GM10847 (cell line): ENCODE measurements at regions not wholly inside any gene's neighbourhood (a gene's known extent, or its start where the extent isn't known, plus 50 kb on each side); places are given as distances from the start of the nearest gene placed in this dataset.

ENCODE experiments used
- POLR2A ChIP-seq: IDR thresholded peaks from 2 replicates; pipeline ENCODE4 v1.6.1; 2011; ENCODE audit not compliant: insufficient read length; ENCODE audit errors: extremely low read depth

DNA sequence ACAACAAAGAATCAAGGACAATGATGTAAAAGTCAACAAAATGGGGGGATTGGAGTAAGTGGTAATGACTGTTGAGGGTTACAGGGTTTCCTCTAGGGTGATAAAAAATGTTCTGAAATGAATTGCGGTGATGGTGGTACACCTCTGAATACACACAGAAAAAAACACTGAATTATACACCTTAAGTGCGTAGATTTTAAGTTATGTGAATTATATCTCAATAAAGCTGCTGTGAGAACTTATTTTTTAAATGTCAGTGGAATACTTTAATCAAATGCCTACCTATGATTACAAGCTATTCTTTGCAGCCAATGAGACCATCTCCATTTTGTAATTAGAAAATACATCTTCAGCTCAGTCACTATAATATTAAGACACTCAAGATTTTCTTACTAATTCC, 53.5 kb downstream of the ZNF608 start:
- no peak for TF ChIP-seq POLR2A

DNA sequence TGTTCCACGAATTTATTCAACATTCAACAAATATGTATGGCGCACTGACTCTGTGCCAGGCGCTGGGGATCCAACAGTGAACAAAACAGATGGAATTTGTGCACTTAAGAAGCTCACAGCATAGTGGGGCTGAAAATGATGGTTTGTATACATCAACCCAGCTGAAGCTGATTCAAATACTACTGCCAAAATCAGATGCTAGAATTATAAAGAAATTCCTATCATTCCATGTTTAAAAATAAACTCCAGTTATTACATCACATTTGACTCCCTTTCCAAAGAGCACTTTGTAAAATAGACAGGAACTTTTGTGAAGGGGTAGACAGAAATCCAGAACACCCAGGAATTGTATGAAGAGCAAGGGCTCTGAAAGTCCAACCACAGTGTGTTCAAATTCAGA, 54.1 kb downstream of the ZNF608 start:
- no peak for TF ChIP-seq POLR2A

DNA sequence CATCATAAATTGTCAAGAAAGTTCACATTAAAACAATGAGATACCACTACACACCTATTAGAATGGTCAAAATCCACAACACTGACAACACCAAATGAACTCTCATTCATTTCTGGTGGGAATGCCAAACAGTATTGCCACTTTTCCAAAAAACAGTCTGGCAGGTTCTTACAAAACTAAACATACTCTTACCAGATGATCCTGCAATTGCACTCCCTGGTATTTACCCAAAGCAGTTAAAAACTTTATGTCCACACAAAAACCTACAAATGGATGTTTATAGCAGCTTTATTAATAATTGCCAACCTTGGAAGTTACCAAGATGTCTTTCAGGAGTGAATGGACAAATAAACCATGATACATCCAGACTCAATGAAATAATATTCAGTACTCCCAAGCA, 56.8 kb downstream of the ZNF608 start:
- TF ChIP-seq POLR2A: no peak

GRCh38 chr5:124686239-124687004, 60.0 kb downstream of the ZNF608 start:
- no peak for TF ChIP-seq POLR2A

DNA sequence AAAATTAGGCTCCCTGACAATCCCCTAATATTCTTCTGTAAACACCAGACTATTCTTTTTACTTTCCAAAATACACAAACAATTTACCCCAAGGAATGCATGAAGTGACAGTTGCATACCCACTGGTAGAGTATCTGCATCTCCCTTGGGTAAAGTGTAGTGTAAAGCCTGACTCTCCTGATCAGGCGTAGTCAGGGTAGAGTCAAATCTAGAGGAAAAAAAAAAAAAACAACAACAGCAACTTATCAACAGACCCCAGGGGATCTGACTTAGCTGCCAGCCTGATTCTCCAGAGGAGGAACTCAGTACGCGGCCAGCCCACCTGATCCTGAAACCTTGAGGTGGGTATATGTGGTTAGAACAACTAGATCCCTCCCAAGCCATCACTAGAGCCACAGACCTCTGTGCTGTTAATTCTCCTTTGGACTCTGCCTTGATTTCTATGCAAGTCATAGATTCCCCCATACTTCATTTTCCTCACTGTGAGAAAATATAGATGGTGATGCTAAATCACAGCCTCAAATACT, 61.0 kb downstream of the ZNF608 start:
- TF ChIP-seq POLR2A: no peak

- TF ChIP-seq POLR2A: no peak
These were observed 62.4 kb downstream of the ZNF608 start for GRCh38 chr5:124683917-124684555.

DNA sequence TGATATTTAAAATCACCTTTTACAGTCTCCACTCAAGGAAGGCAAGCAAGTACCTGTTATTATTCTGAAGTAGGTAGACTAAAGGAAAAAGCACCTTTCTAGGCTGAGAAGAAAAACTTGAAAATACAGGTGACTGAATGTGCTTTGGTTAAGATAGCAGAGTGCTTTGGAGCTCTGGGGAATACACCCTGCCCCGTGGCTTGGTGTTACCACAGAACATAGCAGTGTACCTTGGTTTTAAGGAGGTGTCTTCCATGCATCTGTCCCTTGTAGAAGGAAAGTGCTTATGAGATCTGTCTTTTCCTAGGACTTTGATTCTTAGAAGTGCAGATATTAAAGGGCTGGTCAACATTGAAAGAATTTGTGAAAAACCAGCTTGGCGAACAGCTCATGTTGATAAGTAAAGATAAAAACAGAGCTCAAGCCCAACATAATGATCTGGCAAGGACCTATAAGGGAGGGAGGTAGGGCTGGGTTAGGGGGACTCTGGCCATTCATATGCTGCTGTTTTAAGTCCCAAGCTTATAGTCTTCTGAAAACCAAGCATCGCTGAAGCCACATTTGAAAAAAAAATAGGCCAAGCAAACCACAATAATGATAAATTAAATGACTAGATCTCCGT, 66.8 kb downstream of the ZNF608 start:
- TF ChIP-seq POLR2A: no peak

DNA sequence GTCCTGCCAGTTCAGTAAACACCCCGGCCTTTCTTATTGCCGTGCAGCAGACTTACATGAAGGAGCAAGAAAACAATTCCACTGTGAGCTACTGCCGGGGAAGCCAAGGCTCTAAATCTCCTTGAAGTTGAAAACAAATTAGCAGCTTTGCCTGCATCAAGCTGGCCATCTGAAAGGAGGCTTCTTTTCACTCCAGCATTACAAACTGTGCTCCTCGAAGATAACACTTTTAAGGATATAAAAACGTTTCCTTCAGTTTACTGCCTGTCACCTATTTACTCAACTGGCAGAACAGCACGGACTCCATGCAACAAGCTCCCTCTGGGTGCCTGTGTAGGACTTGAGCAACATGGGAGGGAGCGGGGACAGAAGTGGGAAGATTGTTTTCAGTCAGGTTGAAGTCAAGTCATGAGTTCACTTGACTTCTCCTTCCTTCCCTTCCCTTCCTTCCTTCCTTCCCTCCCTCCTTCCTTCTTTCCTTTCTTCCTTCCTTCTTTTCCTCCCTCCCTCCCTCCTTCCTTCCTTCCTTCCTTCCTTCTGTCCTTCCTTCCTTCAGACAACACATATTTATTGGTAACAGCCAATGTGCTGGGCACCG, 67.4 kb downstream of the ZNF608 start:
- no peak for TF ChIP-seq POLR2A

GRCh38 chr5:124678468-124678867, 68.0 kb downstream of the ZNF608 start:
- TF ChIP-seq POLR2A: no peak

- no peak for TF ChIP-seq POLR2A
These were observed 68.8 kb downstream of the ZNF608 start for GRCh38 chr5:124677374-124678351.

DNA sequence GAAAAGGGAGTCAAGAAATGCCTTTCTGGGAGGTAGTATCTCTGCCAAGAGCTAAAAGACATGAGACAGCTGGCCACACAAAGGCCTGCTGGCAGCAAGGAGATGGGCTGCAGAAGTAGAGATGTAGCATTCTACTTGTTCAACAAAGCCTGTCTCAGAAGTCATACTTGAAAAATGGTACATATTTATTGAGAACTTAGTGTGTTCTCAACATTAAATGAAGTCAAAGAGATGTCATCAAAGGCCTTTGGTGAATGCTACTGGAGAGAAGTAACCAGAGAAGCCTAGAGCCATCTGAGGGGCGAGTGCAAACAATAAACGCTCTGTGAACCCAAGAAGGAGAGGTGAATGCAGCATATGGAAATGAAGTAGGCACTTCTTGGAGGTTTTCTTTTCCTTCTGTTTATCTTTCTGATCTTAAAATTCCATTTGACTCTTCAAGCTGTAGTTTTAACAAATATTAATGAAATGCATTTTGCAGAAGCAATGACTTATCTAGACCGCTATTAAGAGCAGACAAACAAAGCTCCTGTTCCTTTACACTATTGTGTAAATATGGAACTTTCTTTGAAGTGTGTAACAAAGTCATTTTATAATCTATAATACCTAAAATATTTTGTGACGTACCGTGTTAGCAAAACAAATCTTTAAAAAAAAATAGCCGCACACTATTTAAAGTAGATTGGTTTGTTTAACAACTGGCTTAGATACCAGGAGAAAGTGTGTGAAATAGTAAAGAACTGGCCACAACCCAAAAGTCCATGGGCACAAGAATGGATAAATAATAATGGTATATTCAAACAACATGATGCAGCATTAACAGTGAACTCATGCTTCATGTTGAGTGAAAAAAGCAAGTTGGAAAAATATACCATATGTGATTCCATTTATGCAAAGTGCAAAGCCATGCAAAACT, 70.2 kb downstream of the ZNF608 start:
- no peak for TF ChIP-seq POLR2A

DNA sequence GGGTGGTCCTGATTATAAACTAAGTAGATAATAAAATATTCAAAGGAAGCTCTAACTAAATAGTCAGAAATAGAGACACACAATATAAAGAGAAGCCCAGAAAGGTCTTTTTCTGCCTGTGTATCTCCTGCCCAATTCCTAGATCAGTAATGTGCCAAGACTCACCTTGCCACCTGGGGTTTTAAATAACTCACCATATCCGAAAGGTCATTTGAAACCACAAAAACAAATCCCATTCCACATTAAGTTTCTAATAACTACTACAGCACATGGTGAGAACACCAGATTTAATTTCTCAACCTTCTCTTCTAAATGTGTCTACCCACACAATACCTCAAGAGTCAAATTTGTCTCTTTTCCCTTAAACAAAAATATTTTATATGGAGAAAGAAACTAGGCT, 75.2 kb downstream of the ZNF608 start:
- TF ChIP-seq POLR2A: no peak

GRCh38 chr5:124670722-124671184, 75.7 kb downstream of the ZNF608 start:
- TF ChIP-seq POLR2A: no peak
